ENCODE measurements at regions not wholly inside any gene's neighbourhood (a gene's known extent, or its start where the extent isn't known, plus 50 kb on each side); places are given as distances from the start of the nearest gene placed in this dataset.
"Not testable (repeated sequence)": the region's sequence is repeated elsewhere in the genome, so short reads cannot be mapped to it uniquely, and the experiment has no call there.

DNA sequence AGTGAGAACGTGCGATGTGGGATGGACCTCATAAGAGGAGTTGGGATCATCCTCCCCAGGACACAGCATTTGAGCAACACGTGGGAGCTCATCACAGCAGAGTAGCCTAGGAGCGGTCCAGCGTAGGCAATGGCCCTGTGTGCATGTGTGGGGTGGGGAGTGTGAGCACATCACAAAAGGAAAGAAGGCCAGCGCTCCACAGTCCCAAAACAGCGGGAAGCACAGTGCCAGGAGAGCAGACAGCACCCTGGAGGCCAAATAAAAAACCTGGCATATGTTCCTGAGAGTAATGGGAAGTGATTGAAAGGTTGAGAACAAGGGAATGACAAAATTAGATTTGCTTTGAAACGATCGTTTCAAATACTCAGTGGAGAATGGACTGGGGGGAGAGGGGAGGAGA is 226.0 kb downstream of the C7orf25 start:
- no peak for DNase-seq (ENCODE audit: low spot score)

DNA sequence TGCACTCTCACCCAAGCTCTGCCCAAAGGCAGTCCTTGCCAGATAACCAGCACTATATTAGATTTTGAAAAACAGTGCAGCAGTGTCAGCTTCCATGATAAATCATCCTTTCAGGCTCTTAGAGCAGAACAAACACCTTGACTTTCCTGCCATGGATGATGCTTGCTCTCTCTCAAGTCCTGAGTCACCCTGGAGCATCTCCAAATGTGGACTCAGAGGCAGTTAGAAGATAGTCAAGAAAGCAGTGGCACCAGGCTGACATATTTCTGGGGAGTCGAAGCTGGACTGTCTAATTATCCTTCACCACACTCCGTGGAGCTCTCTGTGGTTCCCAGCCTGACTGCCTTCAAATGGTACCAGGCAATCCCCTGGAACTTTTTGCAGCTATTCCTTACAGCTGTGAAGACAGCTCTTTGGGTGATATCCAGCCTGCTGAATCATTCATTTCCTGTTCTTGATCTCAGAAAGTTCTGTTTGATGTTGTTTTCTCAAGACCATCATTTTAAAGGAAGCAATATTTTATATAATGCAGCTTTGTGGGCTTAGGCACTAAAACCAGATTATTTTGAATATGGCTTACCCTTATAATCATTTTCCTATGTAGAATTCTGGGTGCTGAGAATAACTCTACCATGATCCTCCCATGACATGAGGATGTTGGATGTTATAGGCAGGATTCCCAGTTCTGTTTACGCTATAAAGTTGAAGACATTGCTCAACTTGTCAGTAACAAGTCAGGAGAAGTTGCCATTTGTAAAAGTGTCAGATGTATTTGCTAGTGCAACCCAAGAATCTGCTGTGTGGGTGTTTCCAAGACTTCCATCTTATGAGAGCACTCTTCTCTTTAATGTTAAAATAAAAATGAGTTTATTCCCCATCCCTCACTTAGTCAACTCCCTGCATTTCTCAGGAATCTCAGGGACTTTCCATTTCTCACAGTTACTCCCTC is 233.8 kb downstream of the C7orf25 start:
- peak; percentile 7 for DNase-seq (ENCODE audit: low spot score)

DNA sequence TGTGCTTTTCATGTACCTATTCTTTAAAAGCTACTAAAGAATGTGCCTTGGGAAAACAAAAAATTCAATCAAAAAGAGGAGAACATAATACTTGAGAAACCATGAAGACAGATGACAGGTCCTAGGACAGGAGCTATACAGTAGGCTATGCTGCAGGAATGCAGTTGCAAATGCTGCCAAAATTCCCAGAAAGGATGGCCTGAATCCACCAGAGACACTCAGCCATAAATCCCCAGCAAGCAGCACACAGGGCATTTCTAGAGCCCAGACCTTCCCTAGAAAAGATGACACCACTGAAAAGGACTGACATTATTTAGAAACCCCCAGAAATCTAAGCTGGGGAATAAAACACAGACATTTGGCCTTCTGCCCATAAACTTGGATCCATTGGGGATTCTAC is 237.3 kb downstream of the C7orf25 start:
- DNase-seq (ENCODE audit: low spot score): no peak

DNA sequence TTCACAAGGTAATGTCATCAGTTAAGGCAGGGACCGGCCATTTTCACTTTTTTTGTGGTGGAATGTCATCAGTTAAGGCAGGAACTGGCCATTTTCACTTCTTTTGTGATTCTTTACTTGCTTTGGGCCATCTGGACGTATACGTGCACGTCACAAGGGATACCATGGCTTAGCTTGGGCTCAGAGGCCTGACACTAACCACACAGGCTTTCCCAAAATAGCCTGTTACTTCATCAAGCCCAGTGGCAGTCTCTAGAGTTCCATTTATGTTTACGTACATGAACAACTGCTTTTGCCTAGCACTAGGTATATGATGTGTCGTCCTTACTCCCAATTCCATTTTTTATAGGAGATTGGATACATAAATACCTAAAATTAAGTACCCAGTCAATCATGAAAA is 237.9 kb downstream of the C7orf25 start:
- no peak for DNase-seq (ENCODE audit: low spot score)

DNA sequence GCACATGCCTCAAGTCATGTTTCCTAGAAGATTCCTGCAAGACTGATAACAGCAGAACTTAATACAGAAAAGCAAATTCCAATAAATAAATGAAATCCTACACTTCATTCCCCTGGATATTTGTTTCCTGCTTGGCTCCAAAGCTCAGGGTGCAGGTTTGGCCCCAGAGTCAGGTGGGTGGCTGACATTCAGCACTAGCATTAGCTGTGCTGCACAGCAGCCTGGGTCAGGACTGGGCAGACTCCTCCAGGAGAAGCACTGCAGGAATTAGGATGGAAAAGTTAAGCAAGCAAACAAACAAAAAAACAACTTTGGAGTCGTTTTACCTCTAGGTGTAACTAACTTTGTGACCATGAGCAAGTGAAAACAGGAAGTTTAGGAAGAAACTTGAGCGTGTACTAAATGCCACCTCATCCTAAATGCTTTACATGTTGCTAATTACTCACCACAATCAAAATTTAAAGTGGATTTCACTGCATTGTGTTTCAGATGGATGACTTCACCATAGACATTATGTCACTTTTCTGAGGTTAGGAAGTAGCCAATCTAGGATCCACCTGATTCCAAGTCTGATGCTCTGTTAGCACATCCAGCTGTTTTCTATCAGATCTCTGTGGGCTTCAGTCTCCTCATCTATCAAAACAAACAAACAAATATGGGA is 239.4 kb downstream of the C7orf25 start:
- no peak for DNase-seq (ENCODE audit: low spot score)

DNA sequence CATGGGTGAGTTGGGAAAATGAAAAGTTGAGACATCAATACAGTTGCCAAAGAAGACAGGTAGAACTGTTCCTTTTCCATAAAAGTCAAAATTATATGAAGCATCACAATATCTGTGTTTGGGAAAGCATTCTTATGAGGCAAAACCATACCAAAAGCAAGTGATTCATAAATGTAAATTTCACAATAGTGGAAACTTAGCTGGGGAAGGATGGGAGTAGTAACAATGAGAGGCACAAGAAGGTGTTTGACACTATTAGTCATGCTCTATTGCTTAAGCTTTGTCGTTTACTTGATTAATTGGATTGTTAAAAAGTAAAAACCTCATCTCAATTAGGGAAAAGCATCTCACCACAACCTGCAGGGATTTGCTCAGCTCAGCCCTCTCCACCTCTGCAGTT is 240.2 kb downstream of the C7orf25 start:
- no peak for DNase-seq (ENCODE audit: low spot score)

DNA sequence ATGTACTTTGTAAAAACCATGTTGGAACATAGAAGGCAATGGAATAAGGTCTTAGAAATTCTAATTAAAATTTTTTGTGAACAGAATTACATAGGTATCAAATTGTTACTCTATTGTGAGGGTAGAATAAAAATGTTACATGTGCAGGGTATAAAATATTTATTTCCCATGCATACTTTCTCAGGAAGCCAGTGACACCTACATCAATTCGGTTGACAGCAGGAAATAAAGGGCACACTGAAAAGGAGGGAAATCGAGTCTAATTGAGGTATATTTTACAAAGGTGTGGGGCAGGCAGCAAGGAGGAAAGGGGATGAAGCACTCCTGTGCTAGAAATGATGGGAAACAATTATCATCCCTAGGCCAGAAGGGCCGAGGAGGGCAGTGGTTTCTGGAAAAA is 244.9 kb downstream of the C7orf25 start:
- no peak for DNase-seq (ENCODE audit: low spot score)

DNA sequence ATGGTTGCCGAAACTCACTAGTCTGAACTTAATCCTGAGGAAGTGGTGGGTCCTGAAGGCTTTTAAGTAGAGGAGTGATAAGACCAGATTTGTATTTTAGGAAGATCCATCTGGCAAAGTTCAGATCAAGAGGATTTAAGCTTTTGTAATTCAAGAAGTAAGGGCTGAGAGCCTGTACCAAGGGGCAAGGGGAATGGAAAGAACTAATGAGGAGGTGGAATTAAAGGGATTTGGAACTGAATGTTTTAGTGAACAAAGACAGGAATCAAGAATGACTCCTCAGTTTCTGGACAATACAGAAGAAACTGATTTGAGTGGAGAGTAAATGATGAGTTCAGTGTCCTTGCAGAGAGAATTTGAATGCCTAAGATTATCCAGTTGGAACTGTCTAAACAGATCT is 249.0 kb downstream of the C7orf25 start:
- no peak for DNase-seq (ENCODE audit: low spot score)

DNA sequence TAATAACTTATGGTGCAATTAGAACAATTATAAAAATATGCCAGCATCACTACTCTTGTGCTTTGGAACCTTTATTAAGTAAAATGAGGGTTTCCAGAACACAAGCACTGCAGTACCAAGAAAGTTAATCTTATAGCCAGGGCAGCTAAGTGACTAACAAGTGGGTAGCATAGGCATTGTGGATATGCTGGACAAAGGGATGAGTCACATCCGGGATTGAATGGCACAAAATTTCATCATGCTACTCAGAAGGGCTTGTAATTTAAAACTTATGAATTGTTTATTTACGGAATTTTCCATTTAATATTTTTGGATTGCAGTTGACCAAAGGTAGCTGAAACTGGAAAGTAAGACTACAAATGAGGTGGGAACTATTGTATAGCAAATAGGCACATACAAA is 250.6 kb downstream of the C7orf25 start:
- no peak for DNase-seq (ENCODE audit: low spot score)

DNA sequence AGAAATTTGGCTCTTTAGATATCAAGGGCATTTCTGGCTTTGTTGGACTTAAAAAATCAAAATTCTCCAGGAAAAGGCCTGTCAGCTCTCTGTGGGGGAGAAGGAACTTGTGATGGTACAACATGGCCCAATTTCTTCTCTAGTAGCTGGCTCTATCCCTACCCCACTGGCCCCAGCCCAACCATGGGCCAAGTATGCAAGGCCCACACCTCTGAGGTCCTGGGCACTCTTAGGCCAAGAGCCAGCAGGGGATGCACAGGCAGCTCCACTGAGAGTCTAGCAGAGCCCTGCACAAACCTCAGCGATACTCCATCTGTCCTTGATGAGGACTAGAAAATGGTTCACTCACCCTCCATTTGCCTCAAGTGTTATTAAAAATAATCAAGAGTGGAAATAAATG is 261.2 kb downstream of the C7orf25 start:
- DNase-seq (ENCODE audit: low spot score): no peak

DNA sequence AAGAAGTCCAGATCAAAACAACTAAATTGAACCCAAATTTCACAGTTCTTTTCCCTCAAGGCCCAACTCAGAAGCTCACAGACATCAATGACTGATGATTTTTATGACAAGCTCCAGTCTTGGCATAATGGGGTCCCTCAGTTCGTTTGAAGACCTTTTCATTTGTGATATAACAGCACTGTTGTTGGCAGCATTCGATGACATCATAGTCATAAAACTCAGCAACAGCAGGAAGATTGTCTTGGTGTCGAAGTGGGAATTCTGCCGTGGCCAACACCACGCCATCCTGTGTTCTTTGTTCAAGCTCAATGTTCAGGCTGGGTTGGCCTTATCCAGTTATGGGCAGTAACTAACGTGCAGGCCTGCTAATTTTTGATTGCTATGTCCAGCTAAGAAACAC is 261.7 kb downstream of the C7orf25 start:
- DNase-seq (ENCODE audit: low spot score): no peak

DNA sequence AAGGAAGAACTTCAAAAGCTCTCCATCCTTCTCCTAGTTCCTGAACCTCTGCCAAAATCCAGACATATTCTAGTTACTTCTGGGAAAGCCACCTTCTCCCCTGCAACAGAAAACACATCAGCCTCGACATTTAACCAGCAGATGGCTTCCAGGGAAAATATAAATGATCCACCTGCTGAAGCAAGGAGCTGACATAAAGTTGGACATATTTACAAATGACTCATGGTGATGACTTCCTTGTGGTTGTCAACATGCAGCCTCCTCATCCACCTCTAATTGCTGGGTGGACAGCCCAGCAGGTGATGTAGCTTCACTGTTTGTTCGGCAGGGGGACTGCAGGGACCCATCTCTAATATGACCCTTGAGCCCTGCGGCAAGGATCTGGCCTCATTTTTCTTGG is 266.0 kb downstream of the C7orf25 start:
- DNase-seq (ENCODE audit: low spot score): no peak

DNA sequence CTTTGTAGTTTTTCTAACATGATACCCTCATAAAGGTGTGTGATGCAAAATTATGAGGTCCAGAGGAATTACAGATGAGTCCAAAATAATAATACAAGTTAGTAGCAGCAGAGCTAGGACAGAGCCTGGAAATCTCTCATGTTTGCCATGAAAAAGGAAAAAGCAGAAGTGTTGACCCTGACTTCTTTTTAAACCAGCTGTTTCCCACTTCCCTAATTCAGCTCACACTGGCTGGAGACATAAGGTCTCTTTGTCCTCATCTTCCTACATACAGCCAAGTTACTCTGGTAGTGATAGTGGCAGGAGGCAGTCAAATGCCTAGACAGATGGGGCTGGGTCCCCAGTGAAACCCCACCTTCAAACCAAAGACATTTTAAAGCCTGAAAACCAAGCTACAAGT is 269.2 kb downstream of the C7orf25 start:
- no peak for DNase-seq (ENCODE audit: low spot score)

DNA sequence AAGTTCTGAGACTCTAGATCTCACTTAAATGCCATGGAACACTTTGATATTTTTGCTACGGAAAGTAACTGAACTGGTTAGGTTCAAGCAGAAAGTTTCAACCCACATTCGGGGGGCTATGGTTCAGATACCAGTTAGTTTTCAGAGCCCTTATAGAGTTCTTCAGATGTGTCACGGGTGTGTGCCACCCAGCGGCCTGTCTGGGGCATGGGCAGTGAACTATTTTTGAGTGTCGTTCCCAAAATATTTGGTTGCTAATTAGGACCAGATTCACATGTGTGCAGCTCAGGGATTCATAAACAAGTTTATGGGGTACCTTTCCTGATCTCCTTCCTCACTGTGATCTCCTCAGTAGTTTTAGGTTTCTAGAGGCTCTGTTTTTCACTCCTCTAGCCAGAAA is 271.9 kb downstream of the C7orf25 start:
- DNase-seq (ENCODE audit: low spot score): no peak

DNA sequence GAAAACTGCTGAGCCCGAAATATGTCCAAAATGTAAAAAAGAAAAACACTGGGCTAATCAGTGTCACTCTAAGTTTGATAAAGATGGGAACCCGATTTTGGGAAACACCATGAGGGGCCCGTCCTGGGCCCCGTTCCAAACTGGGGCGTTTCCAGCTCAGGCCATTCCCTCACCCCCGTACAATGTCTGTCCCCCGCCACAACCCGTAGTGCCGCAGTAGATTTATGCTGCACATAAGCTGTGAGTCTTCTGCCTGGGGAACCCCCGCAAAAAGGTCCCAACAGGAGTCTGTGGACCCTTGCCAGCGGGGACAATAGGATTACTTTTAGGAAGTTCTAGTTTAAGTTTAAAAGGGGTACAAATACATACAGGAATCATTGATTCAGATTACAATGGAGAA is 275.5 kb downstream of the C7orf25 start:
- DNase-seq (ENCODE audit: low spot score): not testable (repeated sequence)

DNA sequence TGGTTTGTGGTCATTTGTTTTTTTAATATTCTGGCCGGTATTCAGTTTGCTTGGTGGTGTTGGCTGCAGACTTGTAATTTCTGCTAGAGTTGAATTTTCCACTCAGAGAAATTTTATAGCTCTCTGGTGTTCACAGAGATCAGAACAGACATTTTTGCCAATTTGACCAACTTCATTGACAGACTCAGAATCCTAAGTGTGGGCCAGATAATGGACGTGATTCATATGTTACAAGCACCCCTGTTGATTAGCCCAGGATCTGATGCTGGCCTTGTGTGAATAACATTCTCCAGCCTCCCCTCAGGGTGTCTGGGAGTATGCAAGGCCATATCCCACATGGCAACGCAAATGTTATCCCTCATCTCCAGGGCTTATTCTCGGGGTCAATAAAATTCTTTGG is 283.8 kb downstream of the C7orf25 start:
- no peak for DNase-seq (ENCODE audit: low spot score)

DNA sequence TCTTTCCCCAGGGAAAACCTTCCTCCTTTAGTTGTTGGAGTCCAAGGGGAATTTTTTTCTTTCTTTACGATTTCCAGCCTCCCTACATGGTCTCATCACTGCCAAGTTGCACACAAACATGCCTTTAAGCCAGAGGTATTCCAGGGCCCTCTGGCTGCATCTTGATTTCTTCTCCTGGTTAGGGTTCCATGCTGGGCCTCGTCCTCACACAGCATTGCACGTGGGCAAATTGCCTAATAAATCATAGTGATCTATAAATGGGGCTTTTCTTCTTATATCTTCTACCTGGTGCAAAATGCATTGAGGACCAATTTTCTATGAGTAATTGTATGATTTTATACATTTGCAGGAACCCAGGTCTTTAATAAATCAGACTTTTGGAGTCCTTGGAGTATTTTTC is 284.2 kb downstream of the C7orf25 start:
- no peak for DNase-seq (ENCODE audit: low spot score)

DNA sequence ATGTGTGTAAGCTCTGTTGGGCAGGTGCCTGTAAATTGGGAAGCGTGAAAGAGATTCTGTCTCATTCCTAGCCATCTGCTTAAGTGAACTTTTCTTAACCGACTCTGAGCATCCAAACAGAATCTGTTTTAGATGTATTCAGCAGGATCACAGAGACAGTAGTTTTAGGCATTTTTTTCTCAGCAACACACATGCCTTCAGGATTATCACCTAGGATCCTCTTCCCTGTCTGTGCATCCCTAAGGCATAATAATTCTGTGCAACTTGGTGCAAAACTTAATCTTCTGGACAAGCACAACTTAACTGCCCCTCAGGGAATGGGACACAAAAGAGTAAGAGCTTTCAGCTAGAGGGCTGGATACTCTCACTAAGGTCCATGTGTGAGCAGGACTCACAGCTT is 284.8 kb downstream of the C7orf25 start:
- no peak for DNase-seq (ENCODE audit: low spot score)

DNA sequence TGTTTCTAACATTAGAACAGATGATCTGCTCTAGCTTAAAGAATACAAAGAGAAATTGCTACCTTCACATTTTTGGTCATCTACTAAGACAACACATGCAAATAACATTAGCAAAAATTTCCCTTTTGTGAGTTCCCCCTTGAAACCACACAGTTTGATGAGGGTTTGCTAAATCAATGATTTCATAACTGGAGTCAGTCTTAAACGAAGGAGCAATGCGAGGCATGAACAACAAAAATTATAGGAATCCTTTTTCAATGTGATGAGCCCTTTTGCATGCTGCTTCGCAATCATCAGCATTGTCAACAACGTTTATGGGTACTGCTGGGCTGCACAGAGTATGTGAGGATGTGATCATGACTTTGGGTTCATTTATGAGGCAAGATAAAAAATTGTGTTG is 286.4 kb downstream of the C7orf25 start:
- no peak for DNase-seq (ENCODE audit: low spot score)

DNA sequence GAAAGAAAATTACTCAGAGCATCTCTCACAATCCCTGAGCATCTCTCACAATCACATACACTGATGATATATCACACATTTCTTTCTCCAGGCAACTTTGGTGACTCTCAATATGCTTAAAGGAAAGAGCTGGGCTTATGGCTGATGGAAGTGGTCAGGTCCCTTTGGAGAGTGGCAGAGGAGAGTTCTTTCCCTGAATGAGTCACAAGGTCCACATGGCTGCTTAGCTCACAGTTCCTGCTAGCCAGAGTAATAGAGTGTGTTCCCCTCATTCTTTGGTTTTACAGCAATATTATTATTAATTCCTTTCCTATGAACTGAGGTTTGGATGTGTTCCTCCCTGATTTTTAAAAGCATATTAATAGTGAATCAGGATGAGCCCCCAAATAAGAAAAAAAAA is 287.4 kb downstream of the C7orf25 start:
- DNase-seq (ENCODE audit: low spot score): no peak

DNA sequence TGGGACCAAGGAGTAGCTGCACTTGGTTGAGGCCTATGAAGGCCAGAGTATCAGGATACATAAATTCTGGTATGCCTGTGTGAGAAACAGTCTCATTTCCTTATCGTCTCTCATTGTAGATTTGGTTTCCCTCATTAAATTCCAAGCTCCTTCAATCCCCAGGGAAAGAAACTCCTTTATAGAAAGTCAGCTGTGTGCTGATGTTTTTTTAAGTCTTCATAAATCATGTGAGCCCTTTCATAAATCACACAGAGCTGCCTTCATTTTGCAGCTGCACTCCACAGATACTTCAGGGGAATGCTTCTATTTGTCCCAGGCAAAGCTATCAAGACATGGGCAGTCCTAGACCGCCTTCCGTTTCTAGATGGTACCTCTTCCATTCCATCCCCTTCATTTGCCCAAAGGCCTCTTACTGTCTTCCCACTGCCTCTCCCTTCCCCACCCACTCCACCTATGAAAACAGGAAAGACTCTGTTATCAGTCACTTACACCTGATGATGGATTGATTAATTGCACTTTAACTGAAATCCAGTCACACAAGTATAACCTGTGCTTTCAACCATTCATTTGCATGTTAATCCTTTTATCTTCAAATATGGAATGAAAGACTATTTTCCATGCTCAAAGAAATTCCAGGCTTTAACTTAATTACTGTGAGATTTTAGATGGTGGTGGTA is 290.2 kb downstream of the C7orf25 start:
- no peak for DNase-seq (ENCODE audit: low spot score)

DNA sequence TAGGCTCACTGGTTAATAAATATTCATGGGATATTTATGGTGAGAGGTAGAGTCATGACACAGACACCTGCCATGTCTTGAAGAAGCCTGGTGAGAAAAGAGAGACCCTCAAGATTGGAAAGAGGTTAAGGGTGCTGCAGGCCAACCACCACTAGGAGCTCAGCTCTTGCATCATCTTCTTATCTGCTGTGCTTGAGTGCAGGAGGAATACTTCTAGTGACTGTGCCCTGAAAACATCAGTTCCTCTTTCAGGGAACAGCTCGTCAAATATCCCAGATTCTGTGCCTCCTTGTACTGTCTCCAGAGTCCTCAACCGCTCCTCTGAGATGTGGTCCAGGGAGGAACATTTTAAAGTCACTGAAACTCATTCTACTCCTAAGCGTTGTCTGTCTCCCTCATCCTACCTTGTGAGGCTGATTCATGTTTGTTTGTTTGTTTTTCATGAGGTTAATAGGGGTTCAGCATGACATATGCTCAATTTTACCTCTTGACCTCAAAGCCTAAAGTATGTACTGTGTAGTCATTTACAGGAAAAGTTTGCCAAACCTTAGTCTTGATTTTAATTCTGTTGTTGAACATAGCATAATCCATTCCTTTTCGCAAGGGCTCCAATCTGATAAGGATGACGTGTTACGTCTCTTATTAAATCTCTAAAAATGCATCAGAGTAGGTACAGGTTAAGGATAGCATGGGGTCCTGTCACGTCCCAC is 293.1 kb downstream of the C7orf25 start:
- DNase-seq (ENCODE audit: low spot score): no peak

Measured in SK-N-DZ (cell line).